ENCODE measurements at regions not wholly inside any gene's neighbourhood (a gene's known extent, or its start where the extent isn't known, plus 50 kb on each side); places are given as distances from the start of the nearest gene placed in this dataset.

DNA sequence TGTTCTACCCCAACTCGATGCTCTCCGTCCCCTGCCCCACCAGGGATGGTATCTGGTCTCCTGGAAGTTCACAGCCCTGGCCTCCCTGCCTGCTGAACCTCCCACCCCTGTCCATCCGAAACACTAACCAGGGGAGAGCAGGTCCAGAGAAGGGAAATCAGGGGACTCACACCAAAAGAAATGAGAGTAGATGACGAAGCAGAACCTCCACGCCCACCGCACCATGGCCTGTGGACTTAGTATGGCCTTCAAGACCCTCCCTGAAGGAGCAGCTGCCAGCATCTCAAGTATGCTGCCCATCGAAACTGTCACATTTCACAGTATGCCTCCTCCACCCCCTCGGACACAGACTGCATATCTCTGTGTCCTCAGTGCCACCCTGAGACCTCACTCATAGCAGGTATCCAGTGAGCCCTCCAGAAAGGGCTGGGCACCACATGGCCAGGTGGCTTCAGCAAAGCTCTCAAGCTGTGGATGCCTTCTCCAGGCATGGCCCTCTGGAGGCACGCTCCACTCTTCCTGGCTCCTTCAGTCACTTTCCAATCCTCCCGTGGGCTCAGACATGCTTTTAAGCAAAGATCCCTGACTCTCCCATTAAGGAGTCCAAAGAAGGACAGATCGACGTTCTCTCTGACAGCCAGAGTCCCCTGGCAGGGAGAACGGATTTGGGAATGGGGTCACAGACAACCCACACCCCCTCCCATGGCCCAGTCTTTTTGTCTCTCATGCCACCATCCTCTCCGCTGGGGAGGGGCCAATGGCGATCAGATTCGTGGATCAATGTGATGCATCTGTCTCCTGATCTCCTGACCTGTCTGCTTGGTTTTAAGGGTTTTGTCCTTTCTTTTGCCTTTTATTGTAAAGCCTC is 158.4 kb downstream of the ANKRD60 start:
- TF ChIP-seq CTCF (IDR thresholded peaks at IDR 0.05 in 8 of 11, conservative IDR thresholded peaks at IDR 0.05 in 3 of 11) (no peak), POLR2A (IDR thresholded peaks at IDR 0.05) (no peak)
